ENCODE measurements at regions not wholly inside any gene's neighbourhood (a gene's known extent, or its start where the extent isn't known, plus 50 kb on each side); places are given as distances from the start of the nearest gene placed in this dataset.

- TF ChIP-seq POLR2A (IDR thresholded peaks at IDR 0.05) (no peak), POLR2AphosphoS5 (IDR thresholded peaks at IDR 0.05) (no peak), CTCF (IDR thresholded peaks at IDR 0.05) (no peak), EP300 (IDR thresholded peaks at IDR 0.05; ENCODE audit: low read depth) (no peak)
Observed at GRCh38 chrX:117095393-117095792, 632.6 kb upstream of the CT83 start.
